GM19193 (cell line): ENCODE measurements at regions not wholly inside any gene's neighbourhood (a gene's known extent, or its start where the extent isn't known, plus 50 kb on each side); places are given as distances from the start of the nearest gene placed in this dataset.

Experiments used
- POLR2A ChIP-seq: IDR thresholded peaks from 4 replicates; pipeline ENCODE4 v1.6.1; 2011; ENCODE audit not compliant: insufficient read depth, insufficient read length; ENCODE audit errors: extremely low read depth

DNA sequence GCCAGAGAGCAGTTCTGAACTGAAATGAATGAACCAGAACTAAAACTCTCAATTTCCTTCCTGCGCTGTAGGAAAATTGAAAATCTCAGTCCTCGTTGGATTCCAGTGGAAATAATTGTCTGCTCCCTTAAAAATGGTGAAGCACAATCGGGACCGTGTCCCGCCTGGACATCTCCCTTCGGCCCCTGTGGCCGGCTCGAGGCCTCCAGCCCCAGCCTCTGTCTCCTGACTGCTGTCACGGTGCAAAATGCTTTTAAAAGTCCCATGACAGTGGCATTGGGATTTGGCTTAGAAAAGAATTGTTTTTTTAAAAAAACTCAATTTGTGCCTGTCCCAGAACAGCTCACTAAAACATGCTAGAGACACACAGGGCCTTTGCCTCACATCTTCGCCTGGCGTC lies 142.5 kb downstream of the ZNF664 start:
- no peak for TF ChIP-seq POLR2A

DNA sequence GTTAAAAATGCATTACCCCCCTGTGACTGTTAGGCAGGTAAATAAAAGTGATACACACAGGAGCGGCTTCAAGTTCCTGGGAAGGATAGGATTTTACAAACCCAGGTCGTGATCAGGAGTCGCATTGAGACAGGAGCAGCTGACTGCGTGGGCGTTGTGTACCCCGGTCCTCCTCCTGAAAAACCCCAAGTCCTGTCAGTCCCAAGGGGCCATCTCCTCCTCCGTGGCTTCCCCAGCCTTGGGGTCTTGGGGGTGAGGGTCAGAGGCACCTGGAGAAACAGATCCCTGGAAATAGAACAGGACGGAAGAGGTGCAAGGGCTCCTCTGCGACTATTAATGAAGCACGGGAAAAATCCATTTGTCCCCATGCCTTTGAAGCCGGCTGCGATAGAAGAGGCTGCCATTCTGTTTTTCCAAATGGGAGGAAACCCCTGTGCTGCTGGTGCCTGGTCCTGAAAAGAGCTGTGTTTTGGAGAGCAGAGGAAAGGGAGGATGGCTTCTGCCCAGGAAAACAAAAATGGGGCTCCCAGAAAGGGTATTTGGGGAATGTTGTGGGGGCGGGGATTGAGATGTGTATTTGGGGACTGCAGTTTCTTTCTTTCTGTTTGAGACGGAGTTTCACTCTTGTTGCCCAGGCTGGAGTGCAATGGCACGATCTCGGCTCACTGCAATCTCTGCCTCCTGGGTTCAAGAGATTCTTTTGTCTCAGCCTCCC lies 143.1 kb downstream of the ZNF664 start:
- TF ChIP-seq POLR2A: no peak

DNA sequence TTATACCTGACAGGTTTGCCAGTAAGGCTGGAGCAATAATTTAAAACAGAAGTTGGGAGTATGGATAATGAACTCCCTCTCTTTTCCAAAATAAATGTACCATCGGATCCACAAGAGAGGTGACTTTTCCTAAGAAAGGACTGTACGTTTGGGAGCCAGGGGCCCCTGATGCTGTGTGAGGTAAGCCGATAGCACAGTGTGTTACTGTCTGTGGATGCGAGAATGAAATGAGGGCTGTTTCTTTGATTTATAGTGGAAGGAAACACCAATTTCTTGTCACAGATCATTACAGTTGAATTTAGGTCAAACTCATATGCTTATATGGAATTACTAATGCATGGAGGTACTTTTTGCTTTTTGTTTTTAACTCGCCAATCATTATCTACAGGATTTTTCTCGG lies 147.7 kb downstream of the ZNF664 start:
- no peak for TF ChIP-seq POLR2A

DNA sequence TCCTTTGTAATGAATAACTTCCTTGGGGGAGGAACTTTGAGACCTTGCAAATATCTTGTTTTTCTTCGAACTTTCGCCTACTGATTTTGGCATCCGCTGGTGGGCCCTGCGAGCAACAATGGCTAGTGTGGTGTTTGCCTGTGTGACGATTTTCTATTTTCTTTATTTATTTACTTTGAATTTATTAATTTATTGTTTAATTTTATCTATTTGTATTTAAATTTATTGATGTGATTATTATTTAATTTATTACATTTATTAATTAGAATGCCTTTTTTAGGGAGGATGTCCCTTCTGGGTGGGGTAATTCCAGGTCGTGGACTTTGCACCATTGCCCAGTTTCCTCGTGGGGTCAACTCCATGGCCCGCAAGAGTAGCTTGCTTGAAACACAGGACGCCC lies 149.7 kb downstream of the ZNF664 start:
- no peak for TF ChIP-seq POLR2A

DNA sequence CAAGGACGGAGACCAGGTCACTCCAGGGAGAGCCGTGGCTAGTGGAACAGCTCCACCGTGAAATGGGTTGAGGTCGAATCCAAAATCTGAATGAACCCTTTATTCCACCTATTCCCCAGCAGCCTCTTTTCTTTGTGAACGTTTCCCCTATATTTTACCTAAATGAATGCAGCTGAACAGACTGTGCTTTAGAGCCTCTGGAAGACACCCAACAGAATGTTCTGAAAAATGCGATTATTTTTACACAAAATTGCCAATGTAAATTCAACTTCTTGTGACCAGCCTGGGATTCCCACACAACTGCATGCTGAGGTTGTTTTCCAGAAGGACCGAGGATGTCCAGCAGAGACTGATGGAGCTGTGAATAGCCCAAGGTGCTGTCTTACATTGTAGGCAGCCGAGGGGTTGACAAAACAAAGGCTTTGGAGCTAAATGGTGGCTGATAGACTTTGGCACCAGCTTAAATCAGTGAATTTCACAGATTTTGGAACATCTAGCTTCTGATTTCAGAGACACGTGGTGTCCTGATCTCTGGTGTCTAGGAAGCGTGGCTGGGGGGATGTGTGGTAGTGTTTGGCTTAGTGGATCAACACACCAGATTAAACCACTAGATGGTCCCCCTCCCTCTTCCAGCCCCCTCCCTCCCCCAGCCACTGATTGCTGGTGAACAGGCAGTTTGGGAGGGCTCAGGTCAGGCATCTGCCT lies 150.4 kb downstream of the ZNF664 start:
- no peak for TF ChIP-seq POLR2A

DNA sequence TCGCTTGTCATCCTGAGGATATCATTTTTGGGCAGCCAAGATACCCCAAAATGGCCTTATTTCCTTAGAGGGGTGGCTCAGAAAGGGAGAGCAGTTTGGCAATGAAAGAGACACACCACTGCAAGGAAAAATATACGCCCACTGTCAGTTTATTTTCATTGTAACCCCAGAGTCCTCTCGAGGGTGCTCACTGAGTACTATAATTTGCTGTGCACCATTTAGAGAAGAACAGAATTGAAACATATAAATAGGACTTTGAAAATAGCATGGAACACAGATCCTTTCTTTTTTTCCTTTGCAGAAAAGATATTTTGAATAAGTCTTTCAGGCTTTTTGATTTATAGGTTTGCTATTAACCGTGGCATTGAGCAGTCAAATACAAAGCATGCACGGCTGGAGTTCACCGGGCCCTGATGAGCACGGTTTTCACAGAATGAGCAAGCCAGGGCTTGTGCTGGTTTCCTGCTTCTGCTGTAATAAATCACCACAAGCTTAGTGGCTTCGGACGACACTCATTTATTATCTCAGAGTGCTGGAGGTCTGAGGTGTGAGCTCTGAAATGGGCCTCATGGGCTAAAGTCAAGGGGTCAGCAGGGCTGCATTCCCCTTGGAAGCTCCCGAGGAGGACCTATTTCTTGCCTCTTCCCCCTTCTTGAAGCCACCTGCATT lies 152.3 kb downstream of the ZNF664 start:
- peak; percentile 12 for TF ChIP-seq POLR2A

DNA sequence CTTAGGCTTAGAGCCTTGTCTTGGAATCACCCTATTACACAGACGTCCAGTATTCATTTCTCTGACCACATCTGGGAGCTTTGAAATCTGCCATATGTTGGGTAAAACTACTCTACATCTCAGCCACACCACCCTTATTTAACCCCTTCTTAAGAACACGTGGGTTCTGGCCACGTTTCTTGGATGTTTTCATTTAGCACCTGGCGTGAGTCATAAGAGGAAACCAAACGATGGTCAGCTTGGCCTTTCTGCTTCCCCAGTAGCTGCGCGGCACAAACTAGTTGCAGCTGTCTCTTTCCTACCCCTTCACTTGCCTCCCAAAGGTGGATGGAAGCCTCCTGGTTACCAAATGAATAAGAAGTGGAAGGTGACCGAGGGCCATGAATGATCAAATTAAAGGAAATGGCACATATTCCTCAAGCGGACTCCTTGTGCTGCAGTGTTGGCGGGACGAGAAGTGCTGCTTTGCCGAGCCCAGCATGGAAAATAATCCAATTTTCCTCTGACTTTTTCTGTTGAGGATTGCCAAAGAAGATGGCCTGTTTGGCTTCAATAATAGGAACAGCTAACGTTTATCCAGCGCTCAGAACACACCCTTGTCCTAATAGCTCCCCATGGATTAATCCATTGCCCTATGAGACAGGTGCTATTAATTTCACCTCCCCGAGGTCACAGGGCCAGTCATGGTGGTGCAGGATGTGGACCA lies 154.1 kb downstream of the ZNF664 start:
- no peak for TF ChIP-seq POLR2A

DNA sequence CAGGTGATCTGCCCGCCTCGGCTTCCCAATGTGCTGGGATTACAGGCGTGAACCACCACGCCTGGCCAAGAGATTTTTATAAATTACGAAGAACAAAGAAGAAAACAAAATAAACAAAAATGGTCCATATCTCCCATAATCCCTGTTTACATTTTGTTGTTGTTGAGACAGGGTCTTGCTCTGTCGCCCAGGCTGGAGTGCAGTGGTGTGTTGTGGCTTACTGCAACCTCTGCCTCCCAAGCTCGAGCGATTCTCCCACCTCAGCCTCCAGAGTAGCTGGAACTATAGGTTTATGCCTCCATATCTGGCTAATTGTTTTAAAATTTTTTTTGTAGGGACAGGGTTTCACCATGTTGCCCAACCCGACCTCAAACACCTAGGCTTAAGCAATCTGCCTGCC lies 156.1 kb downstream of the ZNF664 start:
- TF ChIP-seq POLR2A: no peak

DNA sequence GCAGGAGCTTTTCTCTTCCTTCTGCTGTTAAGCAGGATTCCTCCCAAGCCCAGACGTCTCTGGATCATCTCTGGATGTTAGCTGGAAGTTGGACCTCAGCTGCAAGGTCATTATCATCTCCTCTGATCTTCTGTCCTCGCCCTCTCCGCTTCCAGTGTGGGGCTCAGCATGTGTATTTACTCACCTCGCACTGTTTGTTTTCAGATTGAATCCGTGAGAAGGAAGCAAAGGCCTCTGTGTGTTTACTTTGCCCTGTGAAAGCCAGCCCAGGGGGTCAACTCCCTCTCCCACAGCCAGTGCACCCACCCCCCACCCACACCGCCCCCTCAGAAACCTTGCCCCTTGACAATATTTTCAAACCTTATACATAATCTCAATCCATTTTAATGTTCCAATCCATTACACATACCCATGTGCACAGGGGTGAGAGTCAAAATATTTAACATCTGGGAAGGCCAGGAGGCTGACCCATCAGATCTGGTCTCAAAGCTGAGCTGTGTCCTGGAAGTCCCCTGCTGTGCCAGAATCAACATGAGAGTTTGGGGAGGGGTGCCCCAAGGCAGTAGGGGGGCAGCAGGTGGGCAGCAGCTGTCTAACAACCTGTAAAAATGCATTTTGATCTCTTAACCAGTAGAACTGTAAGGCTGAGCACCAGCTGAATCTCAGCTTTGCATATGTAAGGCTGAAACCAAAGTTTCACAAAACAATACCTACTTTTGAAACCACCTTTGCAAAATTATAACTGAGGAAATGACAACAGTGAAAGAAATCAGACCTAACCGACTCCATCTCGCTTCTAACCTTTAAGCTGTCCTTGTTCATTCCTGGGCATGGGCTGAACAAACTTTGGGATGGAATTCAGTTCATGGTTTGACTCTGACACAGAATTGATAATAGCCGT lies 157.9 kb downstream of the ZNF664 start:
- no peak for TF ChIP-seq POLR2A

DNA sequence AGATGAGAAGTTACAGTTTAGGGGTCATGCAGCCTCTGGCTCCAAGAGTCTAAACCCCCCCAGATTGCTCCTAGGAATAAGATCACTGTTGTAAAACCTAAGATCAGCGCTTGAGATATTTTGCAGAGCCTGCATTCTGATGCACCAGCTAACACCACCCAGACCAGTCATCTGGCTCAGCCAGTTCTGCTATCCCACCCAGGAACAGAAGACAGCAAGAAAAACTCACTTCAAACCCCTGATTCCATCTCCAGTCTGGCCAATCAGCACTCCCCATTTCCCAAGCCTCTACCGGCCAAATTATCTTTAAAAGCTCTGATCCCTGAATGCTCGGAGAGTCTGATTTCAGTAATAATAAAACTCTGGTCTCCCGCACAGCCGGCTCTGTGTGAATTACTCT lies 158.6 kb downstream of the ZNF664 start:
- no peak for TF ChIP-seq POLR2A

DNA sequence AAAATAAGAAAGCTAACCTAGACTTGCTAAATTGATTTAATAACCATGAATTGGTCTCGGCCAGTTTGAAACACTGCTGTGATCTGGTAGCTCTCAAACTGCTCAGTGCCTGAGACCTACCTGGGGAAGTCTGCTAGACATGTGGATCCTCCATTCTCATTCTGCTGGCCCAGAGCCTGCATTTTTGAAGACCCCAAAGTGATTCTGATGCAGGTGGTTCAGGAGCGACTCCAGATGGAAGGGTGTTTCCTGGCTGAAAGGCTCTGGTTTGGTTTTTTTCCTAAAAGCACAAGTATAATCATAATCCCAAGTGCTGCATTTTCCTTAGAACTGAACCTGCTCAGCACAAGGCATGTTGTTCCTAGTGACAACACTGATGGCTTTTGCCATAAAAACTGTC lies 159.5 kb downstream of the ZNF664 start:
- no peak for TF ChIP-seq POLR2A

DNA sequence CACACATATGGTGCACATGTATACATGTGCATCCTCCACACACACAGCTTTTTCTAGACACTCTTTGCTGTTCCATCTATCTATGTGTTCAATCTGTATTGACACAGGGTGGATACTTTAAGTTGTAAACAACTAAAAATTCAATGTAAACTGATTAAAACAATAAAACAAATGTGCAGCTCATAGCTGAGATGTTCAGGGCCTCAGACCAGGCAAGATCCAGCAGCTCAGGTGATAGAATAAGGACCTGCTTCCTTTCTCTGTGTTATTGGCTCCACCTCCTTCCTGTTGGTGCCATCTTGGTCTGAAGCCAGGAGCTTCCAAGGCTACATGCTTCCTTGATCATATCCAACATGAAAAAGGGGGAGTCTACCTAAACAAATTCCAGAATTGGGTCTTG lies 158.1 kb upstream of the RFLNA start:
- TF ChIP-seq POLR2A: no peak

DNA sequence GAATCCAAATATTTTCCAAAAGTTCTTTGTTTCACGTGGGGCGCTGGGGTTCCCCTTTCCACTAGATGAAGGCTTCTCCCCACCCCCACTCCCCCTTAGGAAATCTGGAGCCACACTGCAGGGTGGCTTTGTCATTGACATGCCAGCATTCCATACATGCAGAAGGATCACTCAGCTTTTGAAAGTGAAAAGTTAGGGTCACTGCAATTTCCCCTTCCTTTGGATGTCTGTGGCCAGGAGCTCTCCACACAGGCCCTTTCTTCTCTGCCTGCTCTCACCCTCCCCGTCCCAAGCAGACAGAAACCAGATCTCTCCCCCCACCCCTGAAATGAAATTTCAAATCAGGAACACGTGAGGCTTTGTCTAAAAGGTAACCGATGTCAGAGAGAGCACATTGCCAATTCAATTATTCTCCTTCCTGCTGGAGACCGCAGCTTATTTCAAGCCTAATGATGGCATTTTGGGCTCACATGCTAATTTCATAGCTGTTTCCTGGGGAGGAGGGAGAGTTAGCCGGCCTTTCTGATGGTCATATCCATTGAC lies 153.9 kb upstream of the RFLNA start:
- no peak for TF ChIP-seq POLR2A

DNA sequence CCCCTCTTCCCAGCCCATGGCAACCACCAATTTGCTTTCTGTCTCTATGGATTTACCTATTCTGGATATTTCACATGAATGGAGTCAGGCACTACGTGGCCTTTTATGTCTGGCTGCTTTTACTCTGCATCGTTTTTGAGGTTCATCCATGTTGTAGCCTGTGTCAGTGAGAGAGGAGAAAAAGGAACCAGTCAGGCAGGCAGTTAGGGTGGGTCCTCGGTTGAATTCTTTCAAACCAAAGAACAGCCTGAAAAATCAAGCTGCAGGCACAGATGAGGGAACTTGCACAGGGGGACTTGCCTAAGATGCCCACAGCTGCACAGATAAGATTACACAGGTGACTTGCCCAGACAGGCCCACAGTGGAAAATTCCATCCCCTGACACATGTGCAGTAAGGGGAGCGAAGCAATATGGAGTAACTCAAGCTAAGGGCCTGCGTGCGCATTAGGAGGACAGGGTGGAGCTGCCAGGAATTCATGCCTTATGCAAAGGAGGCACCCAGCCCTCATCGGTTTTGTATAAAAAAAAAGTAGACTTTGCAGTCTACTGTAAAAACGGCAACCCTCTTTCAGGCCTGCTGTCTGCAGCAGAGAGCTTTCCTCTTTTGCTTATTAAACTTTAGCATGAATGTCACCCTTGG lies 152.4 kb upstream of the RFLNA start:
- no peak for TF ChIP-seq POLR2A

DNA sequence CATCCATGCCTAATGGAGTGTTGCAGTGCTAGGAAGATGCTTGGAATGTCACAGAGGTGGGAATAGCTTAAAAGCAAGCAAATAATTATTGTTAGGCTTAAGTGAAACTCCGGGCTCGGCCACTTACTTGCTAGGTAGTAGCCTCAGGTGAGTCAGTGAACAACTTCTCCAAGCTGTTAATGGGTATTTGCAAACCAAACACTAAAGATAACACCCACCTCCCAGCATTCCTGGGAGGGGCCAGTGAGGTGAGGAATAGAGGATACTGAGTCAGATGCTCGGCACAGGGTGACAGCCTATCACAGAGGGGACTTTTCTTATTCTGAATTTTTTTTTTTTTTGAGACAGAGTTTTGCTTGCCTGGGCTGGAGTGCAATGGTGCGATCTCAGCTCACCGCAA lies 151.2 kb upstream of the RFLNA start:
- TF ChIP-seq POLR2A: no peak
